ENCODE measurements at regions not wholly inside any gene's neighbourhood (a gene's known extent, or its start where the extent isn't known, plus 50 kb on each side); places are given as distances from the start of the nearest gene placed in this dataset.

DNA sequence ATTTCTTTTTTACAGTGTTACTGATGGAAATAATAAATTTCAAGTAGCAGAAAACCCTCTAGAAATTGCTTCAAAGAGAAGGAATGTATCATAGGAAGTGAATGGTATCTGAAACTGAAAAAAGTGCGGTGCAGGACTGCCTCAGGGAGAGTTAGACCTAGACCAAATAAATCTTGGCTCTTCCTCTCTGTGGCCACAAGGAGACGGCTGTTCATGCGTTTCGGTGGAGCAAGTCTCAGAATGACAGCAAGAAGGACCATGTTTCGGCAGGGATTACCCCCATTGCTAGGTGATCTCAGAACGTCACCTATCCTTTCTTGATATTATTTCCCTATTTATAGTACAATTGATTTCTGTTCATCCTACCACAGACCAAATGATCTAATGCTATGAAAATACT is 522.3 kb downstream of the SOX11 start:
- TF ChIP-seq CTCF (conservative IDR thresholded peaks at IDR 0.05) (no peak), EZH2 (IDR thresholded peaks at IDR 0.05; ENCODE audit: low read depth) (no peak)

Measured in PC-9 (cell line).